NCI-H146 (cell line): ENCODE measurements at regions not wholly inside any gene's neighbourhood (a gene's known extent, or its start where the extent isn't known, plus 50 kb on each side); places are given as distances from the start of the nearest gene placed in this dataset.

ENCODE experiments used
- DNase-seq: peaks from one replicate; lab custom pipeline; 2025; lab: John Stamatoyannopoulos, UW

DNA sequence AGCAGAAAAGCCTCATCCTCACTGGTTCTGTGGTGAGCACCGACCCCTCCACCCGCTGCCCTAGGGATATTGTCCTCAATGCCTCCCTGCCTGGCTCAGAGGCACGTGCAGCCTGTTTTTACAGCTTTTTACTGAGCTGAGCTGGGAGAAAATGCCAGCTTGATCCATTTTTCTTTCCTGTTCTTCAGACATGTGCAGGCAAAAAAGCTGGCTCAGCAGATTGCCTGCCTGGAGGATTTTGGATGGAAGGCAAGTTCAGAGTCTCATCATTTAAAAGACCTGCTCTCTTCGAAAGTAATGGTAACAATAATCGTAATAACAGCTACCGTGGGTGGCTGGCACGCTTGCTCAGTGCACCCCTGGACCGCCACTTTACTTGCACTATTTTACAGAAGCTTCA lies 135.0 kb upstream of the SMIM23 start:
- DNase-seq, result no peak

DNA sequence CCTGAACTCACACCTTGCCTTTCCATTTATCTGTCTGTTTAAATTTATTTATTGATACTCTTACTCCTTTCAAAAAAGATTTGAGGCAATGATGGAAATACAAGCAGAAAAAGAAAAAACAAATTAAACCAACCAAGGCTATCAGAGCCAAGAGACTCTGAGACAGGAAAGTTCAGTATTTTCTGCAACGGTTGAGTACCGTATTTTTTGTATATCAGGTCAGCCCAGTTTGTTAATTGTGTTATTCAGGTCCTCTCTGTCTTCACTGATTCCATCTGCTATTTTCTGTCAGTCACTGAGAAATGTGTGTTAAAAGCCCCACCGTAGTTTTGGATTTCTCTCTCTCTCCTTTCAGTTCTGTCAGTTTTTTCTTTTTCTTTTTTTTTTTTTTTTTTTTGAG lies 134.5 kb upstream of the SMIM23 start:
- DNase-seq, result no peak

DNA sequence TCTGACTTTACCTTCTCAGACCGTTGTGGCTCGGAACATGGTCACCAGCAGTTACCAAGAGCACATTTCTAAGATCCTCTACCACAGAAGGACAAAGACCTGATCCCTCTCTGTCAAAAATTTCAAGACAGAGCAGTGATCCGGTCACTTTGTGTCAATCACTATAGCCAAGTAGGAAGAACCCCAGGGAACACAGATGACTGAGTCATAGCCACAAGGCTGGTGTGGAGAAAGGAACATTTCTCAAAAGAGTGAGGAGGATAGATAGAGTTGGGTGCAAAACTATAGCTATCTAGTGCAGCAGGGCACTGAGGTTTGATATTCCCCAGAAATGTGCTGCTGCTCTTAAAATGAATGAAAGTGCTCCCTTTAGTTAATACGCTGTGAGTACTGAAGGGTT lies 130.7 kb upstream of the SMIM23 start:
- DNase-seq, result no peak

DNA sequence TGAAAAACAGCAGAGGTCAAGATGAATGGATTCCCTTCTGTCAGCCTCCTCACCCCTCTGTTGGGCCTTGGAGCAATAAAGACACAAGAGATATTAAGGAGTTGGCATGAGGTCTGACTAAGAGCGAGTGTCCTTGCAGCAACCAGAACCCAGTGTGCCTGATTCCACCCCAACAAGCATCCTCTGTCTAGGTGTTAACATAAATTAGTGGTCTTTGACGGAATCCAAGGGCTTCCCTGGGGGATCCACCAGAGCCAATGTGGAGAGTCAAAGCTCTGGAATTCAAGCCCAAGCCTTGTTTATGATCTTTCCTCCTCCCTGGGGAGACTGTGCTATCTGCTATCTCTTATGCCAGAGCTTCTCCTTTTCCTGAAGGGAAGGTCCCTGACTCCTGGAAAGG lies 128.1 kb upstream of the SMIM23 start:
- no peak for DNase-seq

DNA sequence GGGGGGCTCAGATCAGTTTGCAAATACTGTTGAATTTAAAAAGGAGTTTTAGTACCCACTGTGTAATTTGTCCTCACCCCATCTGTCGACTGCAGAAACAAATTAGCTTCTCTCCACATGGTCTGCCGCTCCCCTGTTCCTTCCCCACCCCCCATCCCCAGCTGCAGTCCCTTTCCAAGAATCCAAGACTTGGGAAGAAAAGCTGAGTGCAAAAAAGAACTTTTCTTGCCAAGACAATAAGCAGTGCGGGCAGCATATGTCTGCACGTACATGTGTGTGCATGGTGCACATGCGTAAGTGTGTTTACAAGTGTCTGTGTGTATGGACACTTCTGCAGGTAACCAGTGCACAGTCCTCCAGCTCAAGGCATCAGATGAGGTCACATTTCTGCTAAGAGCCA lies 125.7 kb upstream of the SMIM23 start:
- no peak for DNase-seq

DNA sequence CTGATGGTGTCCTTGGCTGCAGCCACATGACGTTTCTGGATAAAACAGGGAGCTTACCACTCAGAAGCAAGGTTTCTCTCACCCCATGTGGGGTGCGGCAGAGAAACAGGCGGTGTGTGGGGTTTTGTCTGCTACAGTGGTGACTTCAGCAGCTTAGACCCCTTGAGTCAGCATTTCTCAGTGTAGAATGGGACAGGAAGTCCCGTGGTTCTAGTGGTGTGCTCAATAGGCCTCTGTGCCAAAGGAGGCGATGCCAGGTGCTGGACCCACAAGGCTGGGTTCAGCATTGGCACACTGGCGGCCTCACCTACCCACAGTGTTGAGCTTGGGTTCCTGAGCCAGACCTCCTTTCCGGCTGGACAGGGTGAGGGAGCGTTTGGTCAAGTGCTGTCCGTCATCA lies 125.2 kb upstream of the SMIM23 start:
- no peak for DNase-seq

DNA sequence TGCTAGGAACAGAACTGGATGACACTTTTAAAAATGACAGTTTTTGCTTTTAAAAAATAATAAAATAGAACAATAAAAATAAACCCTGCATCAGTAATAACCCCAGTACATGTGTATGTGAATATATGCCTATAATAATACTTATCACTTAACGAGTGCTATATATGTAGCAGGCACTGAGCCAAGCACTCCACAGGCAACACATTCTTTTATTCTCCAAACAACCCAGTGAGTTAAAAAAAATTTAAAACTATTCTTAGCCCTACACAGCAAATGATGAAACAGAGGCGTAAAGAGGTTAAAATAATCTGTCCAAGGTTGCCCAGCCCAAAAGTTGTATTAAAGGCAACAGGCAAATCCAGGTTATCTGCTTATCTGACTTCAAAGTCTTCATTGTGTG lies 124.5 kb upstream of the SMIM23 start:
- no peak for DNase-seq

DNA sequence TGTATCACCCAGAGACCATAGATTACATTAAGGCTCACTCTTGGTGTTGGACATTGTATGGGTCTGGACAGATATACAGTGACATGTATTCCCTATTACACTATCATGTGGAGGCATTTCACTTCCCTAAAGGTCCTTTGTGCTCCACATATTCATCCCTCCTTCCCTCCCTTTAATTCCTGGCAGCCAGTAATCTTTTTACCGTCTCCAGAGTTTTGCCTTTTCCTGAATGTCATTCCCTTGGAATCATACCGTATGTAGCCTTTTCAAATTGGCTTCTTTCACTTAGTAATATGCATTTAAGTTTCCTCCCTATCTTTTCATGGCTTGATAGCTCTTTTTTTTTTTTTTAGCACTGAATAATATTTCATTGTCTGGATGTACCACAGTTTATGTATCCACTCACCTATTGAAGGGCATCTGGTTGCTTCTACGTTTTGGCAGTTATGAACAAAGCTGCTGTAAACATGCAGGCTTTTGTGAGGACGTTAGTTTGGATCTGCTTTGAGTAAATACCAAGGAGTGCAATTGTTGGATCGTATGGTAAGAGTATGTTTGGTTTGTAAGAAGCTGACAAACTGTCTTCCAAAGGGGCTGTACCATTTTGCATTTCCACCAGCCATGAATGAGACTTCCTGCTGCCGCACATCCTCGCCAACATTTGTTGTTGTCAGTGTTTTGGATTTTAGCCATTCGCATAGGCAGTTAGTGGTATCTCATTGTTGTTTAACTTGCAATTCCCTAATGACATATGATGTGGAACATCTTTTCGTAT lies 122.1 kb upstream of the SMIM23 start:
- no peak for DNase-seq

DNA sequence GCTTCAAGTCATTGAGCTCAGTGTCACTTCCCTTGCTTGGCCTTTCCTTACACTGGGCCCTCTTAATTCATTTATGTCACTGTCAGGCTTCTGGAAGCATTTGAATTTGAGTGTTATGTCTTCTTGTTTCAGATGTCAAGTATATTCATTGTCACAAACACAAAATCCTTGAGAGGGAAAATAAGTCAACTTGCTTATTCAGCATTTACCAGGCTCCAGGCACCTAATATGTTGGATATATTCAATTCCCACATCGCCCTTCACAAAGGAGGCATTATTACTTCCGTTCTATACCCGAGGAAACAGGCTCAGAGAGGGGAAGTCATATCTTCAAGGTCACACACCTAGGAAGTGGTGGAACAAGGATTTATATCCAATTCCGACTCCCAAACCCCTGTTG lies 121.1 kb upstream of the SMIM23 start:
- no peak for DNase-seq

DNA sequence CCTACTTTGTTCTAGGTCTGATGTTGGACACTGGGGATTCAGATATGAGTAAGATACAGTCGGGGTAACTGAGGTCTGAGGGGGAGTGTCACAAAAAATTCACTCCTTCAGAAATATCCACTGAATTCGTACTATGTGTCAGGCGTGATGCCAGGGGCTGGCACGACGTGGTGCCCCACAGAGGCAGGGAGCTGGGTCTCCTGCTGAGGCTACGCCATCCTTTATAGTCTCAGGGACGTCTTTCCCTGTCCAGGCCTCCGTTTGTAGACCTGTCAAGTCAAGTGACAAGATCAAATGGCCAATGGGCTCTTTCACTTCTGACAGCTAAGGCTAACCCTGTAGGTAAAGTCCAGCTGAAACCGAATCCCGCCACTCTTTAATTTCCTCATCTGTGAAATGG lies 118.8 kb upstream of the SMIM23 start:
- no peak for DNase-seq

DNA sequence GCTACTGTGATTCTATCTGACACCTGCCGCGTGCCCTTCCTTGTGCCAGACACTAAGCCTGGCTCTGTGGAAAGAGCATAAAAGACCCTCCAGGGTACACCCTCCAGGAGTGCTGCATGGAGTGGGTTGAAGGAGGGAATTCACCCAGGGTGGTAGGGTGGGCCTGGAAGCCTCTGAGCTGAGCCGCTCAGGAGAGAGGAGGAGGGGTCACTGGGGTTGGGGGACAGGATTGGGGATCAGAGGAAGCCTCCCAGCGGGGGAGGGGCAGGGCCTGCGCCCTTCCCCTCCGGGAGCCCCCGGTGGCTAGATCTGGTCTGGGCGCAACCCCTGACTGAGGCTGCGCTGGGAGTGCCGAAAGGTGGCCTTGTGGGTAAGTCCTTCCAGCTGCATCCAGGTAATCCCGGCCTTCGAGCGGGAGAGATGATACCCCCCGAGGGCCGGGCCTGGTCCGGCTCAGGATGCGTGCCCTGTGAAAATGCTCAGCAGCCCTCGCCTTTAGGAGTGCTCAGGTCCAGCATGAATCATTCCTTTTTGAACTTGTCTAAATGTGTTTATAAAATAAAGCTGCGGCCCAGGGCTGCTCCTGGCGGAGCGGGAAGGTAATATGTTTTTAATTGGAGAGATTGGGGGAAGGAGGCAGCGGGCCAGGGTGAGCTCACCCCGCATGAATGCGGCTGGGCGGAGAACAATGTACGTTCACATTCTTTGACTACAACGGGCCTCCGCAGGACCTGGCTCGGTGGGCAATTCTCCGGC lies 118.1 kb upstream of the SMIM23 start:
- DNase-seq, result no peak

DNA sequence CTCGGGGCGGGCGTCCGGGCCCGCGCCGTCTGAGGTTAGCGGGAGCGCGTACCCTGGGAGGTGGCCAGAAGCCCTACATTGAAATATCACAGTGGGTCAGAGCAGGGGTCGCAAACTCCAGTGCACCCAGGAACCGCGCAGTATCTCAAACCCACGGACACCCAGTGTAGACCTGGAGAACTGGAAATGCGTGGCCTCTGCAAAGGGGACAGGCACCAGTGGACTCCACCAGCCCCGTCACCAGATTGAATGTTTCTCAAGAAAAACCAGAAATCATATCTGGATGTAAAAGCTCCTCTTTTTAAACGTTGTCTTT lies 117.6 kb upstream of the SMIM23 start:
- no peak for DNase-seq

DNA sequence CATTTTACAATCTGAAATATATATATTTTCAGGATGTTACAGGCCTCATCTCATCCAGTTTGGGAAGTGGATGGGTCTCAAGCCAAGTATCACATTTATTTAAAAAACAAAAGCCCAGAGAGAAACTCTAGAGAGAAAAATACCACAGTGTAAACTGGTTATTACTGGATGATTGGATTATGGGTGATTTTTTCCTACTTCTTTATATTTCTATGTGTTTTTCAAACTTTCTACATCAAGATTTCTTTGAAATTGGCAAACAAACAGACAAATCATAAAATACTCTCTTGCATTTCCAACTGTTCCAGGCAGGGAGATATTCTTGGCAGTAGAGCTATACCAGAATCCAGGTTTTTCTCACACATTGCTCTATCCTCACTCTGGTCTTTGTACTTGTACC lies 116.0 kb upstream of the SMIM23 start:
- no peak for DNase-seq

DNA sequence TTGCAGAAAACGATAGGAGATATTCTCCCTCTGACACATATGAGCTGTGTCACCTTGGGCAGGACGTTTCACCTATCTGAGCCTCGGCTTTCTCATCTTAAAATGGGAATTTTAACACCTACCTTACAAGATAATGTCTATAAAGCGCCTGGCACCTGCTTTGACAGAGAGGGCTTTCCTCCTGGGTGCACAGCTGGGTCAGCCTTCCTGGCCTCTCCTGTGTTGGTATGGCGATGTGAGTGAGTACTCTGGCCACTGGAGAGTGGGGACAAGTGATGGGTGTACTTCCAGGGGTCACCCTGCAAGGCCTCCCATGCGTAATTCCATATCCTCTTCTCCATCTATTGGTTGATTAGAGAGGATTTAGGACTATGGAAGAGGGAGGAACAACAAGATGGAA lies 113.1 kb upstream of the SMIM23 start:
- DNase-seq, result no peak

DNA sequence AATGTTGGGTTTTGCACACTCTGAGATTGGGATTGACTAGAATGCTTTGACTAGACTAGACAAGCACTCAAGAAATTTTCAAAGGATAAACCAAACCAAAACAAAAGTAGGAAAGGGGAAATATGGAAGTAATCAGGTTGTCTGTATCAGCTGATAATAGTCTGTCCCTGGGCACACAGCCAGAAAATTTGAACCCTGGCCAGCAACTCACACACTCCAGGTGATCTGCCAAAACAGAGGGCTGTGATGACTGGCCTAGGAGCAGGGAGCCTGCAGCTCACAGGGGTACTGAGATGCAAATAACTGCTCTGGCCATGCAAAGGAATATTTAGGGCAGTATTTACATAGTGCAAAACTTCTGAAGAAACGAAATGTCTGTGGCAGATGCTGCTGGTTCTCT lies 112.3 kb upstream of the SMIM23 start:
- no peak for DNase-seq

DNA sequence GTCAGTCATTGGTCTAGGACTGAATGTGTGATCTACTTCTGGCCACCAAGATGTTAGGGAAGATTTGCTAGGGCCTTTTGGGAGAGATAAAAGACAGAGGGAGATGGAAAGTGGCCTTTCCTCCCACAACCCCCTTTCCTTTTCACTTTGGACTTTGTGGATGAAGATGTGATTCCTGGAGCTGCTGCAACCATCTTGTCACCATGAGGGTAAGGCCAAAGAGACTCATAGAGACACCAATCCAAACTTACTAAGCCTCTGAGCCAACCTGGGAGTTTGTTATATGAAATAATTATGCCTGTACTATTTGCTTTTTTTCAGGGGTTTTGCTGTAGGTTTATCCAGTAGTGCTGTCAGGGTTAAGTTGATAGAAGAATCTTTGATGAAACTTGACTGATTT lies 111.8 kb upstream of the SMIM23 start:
- DNase-seq, result no peak

DNA sequence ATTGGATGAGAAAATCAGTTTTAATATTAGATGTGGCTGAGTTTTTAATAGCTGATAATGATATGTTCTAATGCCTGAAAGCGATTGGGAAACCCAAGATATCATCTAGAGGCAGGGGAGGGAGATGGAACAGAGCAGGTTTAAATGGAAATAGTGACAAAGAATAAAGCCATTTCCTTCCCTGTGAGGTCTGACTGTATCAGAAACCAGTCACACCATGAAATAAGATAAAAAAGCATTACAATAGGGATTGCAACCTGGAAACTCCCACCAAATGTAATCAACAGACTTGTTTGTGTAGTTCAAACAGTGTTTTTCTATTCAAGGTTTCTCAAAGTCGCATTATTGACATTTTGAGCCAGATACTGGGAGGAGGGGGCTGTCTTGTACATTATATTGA lies 110.1 kb upstream of the SMIM23 start:
- no peak for DNase-seq

DNA sequence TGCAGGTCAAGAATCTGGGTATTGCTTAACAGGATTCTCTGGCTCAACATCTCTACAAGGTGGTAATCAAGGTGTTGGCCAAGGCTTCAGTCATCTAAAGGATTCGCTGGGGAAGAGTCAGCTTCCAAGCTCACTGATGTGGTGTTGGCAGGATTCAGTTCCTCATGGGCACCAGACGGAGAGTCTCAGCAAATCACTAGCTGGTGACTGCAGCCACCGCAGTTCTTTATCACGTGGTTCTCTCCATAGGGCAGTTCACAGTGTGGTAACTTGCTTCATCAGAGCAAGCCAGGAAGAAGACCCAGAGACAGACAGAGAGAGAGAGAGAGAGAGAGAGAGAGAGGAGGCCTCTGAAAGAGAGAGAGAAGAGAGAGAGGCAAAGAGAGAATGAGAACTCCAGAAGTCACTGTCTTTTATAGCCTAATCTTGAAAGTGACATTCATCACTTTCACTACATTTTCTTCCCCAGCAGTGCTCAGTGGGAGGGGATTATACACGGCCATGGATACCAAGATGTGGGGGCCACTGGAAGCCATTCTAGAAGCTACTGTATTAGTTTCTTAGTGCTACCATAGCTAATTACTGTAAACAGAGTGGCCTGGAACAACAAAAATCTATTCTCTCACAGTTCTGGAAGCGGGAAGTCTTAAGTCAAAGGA lies 109.2 kb upstream of the SMIM23 start:
- no peak for DNase-seq

DNA sequence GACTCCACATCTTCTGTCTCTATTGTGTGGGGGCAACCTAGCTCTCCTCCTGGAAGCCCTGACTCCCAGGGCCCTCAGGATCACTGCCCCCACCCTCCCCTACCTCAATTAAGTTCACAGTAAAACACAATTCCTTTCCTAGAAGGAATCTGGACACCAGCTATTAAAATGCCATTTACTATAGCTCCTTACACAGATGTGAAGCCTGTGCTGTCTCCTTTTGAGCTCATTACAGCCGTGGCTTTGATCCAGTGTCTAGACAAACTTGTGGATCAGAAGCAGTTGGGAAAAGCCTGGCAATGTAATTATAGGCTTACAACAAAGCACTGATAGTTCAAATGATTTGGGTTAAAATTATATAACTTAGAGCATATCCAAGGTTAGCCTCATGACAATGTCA lies 107.0 kb upstream of the SMIM23 start:
- DNase-seq, result no peak

DNA sequence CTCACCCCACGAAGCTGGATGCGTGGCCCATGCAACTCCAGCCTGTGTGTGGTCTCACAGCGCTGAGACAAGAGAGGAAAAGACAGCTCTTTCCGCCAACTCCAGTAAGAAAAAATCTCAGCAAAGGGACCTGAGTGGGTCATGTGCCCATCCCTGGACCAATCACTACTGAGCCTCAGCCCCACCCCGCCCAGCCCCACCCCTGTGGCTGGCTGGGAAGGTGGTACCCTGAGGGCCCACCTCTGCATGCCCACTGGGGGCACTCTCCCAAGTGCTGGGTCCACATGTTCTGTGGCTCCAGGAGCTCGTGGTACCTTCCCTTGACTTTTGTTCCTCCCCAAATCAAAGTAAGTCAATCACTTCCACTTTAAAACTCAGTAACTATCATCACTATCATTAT lies 105.1 kb upstream of the SMIM23 start:
- DNase-seq, result no peak

DNA sequence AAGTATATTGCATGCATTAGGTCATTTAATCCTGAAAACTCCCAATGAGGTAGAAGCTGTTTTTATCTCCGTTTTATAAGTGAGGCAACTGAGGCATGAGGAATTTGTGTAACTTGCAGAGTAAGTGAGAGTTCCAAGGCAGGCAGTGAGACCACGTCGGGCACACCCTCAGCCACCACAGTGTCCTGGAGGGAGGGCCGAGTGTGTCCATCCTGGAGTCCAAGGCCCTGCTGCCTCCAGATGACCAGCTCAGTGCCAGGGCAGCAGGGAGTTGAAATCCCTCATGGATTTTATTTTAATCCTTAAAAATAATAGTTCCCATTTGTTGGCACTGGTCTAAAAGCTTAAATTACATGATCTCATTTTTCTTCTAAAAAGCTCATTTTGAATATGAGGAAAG lies 104.6 kb upstream of the SMIM23 start:
- DNase-seq, result no peak

DNA sequence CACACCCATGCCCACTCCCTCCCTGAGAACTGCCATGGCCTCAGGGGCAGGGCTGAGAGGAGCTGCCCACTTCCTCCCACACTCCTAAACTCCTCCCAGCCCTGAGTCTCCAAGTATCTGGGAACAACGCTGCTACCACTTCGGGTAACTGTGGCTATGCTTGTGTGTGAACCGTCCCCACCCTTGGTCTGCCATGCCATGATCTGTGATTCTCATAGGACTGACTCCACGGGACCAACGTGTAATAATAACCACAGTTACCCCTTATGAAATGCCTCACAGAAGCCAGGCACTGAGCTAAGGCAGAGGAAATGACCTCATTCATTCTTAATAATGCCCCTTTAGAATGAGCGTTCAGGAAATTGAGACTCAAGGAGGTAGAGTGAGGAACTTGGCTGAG lies 103.9 kb upstream of the SMIM23 start:
- no peak for DNase-seq

DNA sequence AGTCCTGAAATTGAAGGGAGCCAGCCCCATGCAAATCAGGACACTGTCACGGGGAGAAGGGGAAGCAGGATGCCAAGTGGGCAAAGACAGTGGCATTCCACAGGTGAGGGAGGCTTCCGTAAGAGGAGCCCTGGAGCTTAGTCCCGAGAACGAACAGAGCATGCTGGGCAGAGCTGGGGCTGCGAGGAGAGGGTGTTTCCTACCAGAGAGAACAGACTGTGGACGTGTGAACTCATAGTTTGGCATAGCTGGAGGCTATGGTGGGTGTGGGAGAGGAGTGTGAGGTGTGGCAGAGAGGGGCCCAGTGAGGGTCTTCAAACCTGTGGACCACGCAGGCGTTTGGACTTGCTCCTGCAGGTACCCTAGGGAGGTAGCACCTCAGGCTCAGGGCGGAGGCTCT lies 102.8 kb upstream of the SMIM23 start:
- no peak for DNase-seq

DNA sequence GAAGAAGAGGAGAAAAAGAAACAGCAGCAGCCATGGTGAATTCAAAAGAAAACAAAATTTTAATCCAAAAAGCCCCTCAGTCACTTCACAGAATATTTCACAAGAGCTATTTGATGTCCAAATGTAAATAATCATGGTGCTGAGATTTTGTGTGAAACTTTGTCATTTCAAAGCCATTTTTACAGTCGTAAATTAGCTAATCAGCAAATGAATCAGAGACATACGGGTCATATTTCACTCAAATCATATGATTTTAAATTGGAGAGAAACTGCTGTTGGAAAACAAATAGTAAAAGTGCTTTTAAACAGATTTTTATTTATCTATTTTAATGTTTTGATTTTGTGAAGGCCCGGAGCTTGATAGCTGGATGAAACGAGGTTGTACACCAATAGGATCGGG lies 101.4 kb upstream of the SMIM23 start:
- DNase-seq, result no peak
